Fibroblast of villous mesenchyme (primary cell): ENCODE measurements at regions not wholly inside any gene's neighbourhood (a gene's known extent, or its start where the extent isn't known, plus 50 kb on each side); places are given as distances from the start of the nearest gene placed in this dataset. TPM values are rescaled to one million over a fixed set of nuclear protein-coding genes. Genes with fewer than 3 reads are reported as not detected.

Source experiments
- DNase-seq: peaks from one replicate; pipeline ENCODE4 v3.0.0-alpha.2; 2010; ENCODE audit warnings: low read depth
- H3K4me3 ChIP-seq: 2 replicates; pipeline ENCODE4 v1.5.1; 2011; ENCODE audit warnings: low read depth, mild to moderate bottlenecking, low read length
- CTCF ChIP-seq: IDR thresholded peaks from 2 replicates; pipeline ENCODE4 v1.5.1; 2012; ENCODE audit warnings: low read depth, mild to moderate bottlenecking, low read length; ENCODE audit not compliant: insufficient read depth
- small RNA-seq: library from RNA; depleted of rRNA; stranded (forward); fragments of <200 nt; gene quantifications from one replicate; pipeline ENCODE3, GENCODE V24; 2012

- no peak for TF ChIP-seq CTCF
- no peak overlapping the region for H3K4me3 ChIP-seq
- no peak for DNase-seq
Measured at GRCh38 chr2:65486282-65486681, 53.9 kb upstream of the SPRED2 start.

- no peak for DNase-seq
- no peak overlapping the region for H3K4me3 ChIP-seq
- no peak for TF ChIP-seq CTCF
Measured at GRCh38 chr2:65485839-65486238, 53.4 kb upstream of the SPRED2 start.

GRCh38 chr2:65483763-65484162, 51.4 kb upstream of the SPRED2 start:
- no peak for TF ChIP-seq CTCF
- no peak overlapping the region for H3K4me3 ChIP-seq
- no peak for DNase-seq

GRCh38 chr2:65482971-65483370, 50.6 kb upstream of the SPRED2 start:
- no peak for DNase-seq
- TF ChIP-seq CTCF, result no peak
- H3K4me3 ChIP-seq, result no peak overlapping the region

Small RNA genes lying in the stretch of these regions (small RNA-seq; reads per million reads assigned to genes)
- not detected for gene MIR4778
- gene RN7SL635P, result not detected
- not detected for gene VTRNA2-2P
